GM12878 (cell line): ENCODE measurements at regions not wholly inside any gene's neighbourhood (a gene's known extent, or its start where the extent isn't known, plus 50 kb on each side); places are given as distances from the start of the nearest gene placed in this dataset.
A peak's percentile ranks its signal among the peaks of the same experiment; 100 is the strongest.

ENCODE experiments used
- ATAC-seq: fragments of 200-7000 bp; cut with Tn5 transposase; 3 replicates; pipeline ENCODE4 v1.9.1; 2020; ENCODE audit warnings: mild to moderate bottlenecking, moderate library complexity
- BruUV-seq: library from RNA; stranded (reverse); fragments of 400-500 nt; replicated peaks from 2 replicates; lab custom pipeline; 2021; lab: Mats Ljungman, UMichigan
- CTCF ChIA-PET: fragments of 300-600 bp; sonication (Branson Sonifier 250); formaldehyde crosslinking; extraction: SDS; loops from one replicate; lab custom pipeline; 2021; ENCODE audit warnings: inconsistent platforms; lab: Yijun Ruan, JAX
- POLR2A ChIA-PET: fragments of 350-600 bp; formaldehyde crosslinking; extraction: SDS; loops from one replicate; lab custom pipeline; 2021; ENCODE audit warnings: inconsistent platforms; lab: Charles Lee
- RAD21 ChIA-PET: fragments of 300-600 bp; sonication (Branson Sonifier 250); formaldehyde crosslinking; loops from one replicate; lab custom pipeline; 2023; ENCODE audit warnings: antibody characterized with exemption; ENCODE audit not compliant: unreplicated experiment; lab: Charles Lee
- SMC1A ChIA-PET: fragments of 300-600 bp; sonication (Branson Sonifier 250); formaldehyde crosslinking; loops from one replicate; lab custom pipeline; 2023; ENCODE audit not compliant: unreplicated experiment, uncharacterized antibody; lab: Charles Lee
- DNase-seq: peaks from one replicate; pipeline ENCODE4 v3.0.0-alpha.2; 2011; ENCODE audit warnings: low read depth, low spot score
- FAIRE-seq: peaks from 3 replicates; lab custom pipeline; 2011; peaks lifted over from hg19 to GRCh38; lab: Jason Lieb, UNC
- H2AFZ ChIP-seq: 2 replicates; pipeline ENCODE4 v1.6.0; 2011; ENCODE audit warnings: low read depth, low read length, control low read depth; ENCODE audit not compliant: control insufficient read depth
- H3K27ac ChIP-seq: 2 replicates; pipeline ENCODE4 v1.5.1; 2011; ENCODE audit warnings: control low read depth; ENCODE audit not compliant: control insufficient read depth, insufficient read depth
- H3K27me3 ChIP-seq, 2 experiments: replicated peaks in 1 of 2; 2 replicates each; pipeline versions ENCODE4 v1.6.0 to v1.6.1; 2011; ENCODE audit warnings: low read length in 1 of 2; ENCODE audit not compliant: control insufficient read depth in 2 of 2, insufficient read depth in 2 of 2
- H3K36me3 ChIP-seq, 2 experiments: 2 replicates each; pipeline ENCODE4 v1.5.1; 2011; ENCODE audit warnings: low read length in 1 of 2; ENCODE audit not compliant: control insufficient read depth in 2 of 2, insufficient read depth in 2 of 2
- H3K4me1 ChIP-seq: 2 replicates; pipeline ENCODE4 v1.6.1; 2011; ENCODE audit warnings: mild to moderate bottlenecking, low read length, moderate library complexity, mixed read lengths; ENCODE audit not compliant: control insufficient read depth, insufficient read depth
- H3K4me2 ChIP-seq: 2 replicates; pipeline ENCODE4 v1.6.0; 2011; ENCODE audit warnings: control low read depth; ENCODE audit not compliant: control insufficient read depth, insufficient read depth
- H3K4me3 ChIP-seq: fragments of 200-600 bp; sonication (generic); 2 replicates; pipeline ENCODE4 v1.5.1; 2016
- H3K79me2 ChIP-seq: 2 replicates; pipeline ENCODE4 v1.6.0; 2011; ENCODE audit warnings: low read length; ENCODE audit not compliant: control insufficient read depth, insufficient read depth
- H3K9ac ChIP-seq: 2 replicates; pipeline ENCODE4 v1.8.0; 2011; ENCODE audit warnings: low read length, control low read depth, mixed read lengths; ENCODE audit not compliant: control insufficient read depth, insufficient read depth
- H3K9me3 ChIP-seq: replicated peaks from 3 replicates; pipeline ENCODE4 v1.5.1; 2011; ENCODE audit warnings: mild to moderate bottlenecking, low read length; ENCODE audit not compliant: control insufficient read depth, insufficient read depth
- H4K20me1 ChIP-seq: 2 replicates; pipeline ENCODE4 v1.6.0; 2011; ENCODE audit not compliant: control insufficient read depth, insufficient read depth
- ATF2 ChIP-seq: IDR thresholded peaks from 2 replicates; pipeline ENCODE4 v1.6.1; 2012; ENCODE audit warnings: low read length, inconsistent platforms
- BACH1 ChIP-seq: fragments of 450-650 bp; IDR thresholded peaks from 2 replicates; pipeline ENCODE4 v1.6.1; 2017; ENCODE audit warnings: mild to moderate bottlenecking, borderline replicate concordance
- BCL11A ChIP-seq: IDR thresholded peaks from 2 replicates; pipeline ENCODE4 v1.6.1; 2011; ENCODE audit warnings: low read depth, low read length
- BRCA1 ChIP-seq: IDR thresholded peaks from 2 replicates; pipeline ENCODE4 v1.6.1; 2011; ENCODE audit warnings: low read depth, low read length, improper control_type of control experiment
- CBX3 ChIP-seq: fragments of 200-600 bp; sonication (generic); IDR thresholded peaks from 2 replicates; pipeline ENCODE4 v1.6.1; 2016; ENCODE audit warnings: low read depth, borderline replicate concordance
- CTCF ChIP-seq, 3 experiments: IDR thresholded peaks in 2 of 3; conservative IDR thresholded peaks in 1 of 3; 2 replicates each; pipeline ENCODE4 v1.5.1; 2011; ENCODE audit warnings: low read depth in 3 of 3, low read length in 3 of 3, mild to moderate bottlenecking in 3 of 3, control low read depth in 2 of 3, moderate library complexity in 2 of 3, inconsistent platforms in 1 of 3, mixed read lengths in 1 of 3; ENCODE audit not compliant: control insufficient read depth in 2 of 3, insufficient read depth in 1 of 3; ENCODE audit errors: extremely low read depth in 1 of 3
- IKZF2 ChIP-seq, 2 experiments: fragments of 450-650 bp; IDR thresholded peaks; 2 replicates each; pipeline ENCODE4 v1.6.1; 2017; ENCODE audit warnings: mild to moderate bottlenecking in 2 of 2, moderate library complexity in 2 of 2
- KLF5 ChIP-seq: fragments of 450-650 bp; IDR thresholded peaks from 2 replicates; pipeline ENCODE4 v1.6.1; 2014; ENCODE audit warnings: mild to moderate bottlenecking; ENCODE audit not compliant: partially characterized antibody
- LARP7 ChIP-seq: fragments of 450-650 bp; IDR thresholded peaks from 2 replicates; pipeline ENCODE4 v1.6.1; 2017; ENCODE audit warnings: mild to moderate bottlenecking
- MTA2 ChIP-seq: fragments of 450-650 bp; IDR thresholded peaks from 2 replicates; pipeline ENCODE4 v1.6.1; 2016; ENCODE audit warnings: low read depth, mild to moderate bottlenecking, moderate library complexity
- MTA3 ChIP-seq: IDR thresholded peaks from 2 replicates; pipeline ENCODE4 v1.6.1; 2012; ENCODE audit warnings: low read length, inconsistent platforms, borderline replicate concordance
- MYC ChIP-seq: IDR thresholded peaks from 2 replicates; pipeline ENCODE4 v1.6.1; 2011; ENCODE audit warnings: mild to moderate bottlenecking, low read length, moderate library complexity, inconsistent platforms; ENCODE audit not compliant: insufficient read depth, insufficient replicate concordance, insufficient read length, severe bottlenecking
- NRF1 ChIP-seq: conservative IDR thresholded peaks from 2 replicates; pipeline ENCODE4 v1.6.1; 2011; ENCODE audit warnings: mild to moderate bottlenecking, low read depth, low read length, improper control_type of control experiment
- RAD51 ChIP-seq: fragments of 450-650 bp; IDR thresholded peaks from 2 replicates; pipeline ENCODE4 v1.6.1; 2016; ENCODE audit warnings: moderate library complexity, mild to moderate bottlenecking, inconsistent platforms
- RELA ChIP-seq: fragments of 450-650 bp; IDR thresholded peaks from 2 replicates; pipeline ENCODE4 v1.8.0; 2014; ENCODE audit warnings: borderline replicate concordance; ENCODE audit not compliant: partially characterized antibody
- SUZ12 ChIP-seq: fragments of 200-600 bp; sonication (generic); IDR thresholded peaks from one replicate; pipeline ENCODE4 v1.6.1; 2018; ENCODE audit warnings: antibody characterized with exemption, mild to moderate bottlenecking; ENCODE audit not compliant: unreplicated experiment
- TBL1XR1 ChIP-seq: IDR thresholded peaks from 2 replicates; pipeline ENCODE4 v1.6.1; 2012; ENCODE audit warnings: low read depth, low read length, improper control_type of control experiment
- YBX1 ChIP-seq: fragments of 450-650 bp; IDR thresholded peaks from 2 replicates; pipeline ENCODE4 v1.6.1; 2016; ENCODE audit warnings: antibody characterized with exemption
- ZBTB4 ChIP-seq: fragments of 450-650 bp; formaldehyde crosslinking; IDR thresholded peaks from 2 replicates; pipeline ENCODE4 v1.4.0; 2022; ENCODE audit warnings: mild to moderate bottlenecking, moderate library complexity
- ZNF217 ChIP-seq: fragments of 450-650 bp; IDR thresholded peaks from 2 replicates; pipeline ENCODE4 v1.6.1; 2017; ENCODE audit warnings: antibody characterized with exemption, mild to moderate bottlenecking
- WGBS: methylation state at CpG from one replicate; pipeline ENCODE4 v1.1.6; 2016; ENCODE audit warnings: low lambda C conversion rate; ENCODE audit not compliant: insufficient replicate concordance, insufficient coverage; ENCODE audit errors: missing lambda C conversion rate; 5-methylcytosine and 5-hydroxymethylcytosine counted together
- in situ Hi-C: fragments of 300-500 bp; cut with MboI; formaldehyde crosslinking; loops from 9 replicates; pipeline ENCODE4 v1.14.3; 2018; ENCODE audit warnings: mixed read lengths
- intact Hi-C: fragments of 100-400 bp; cut with micrococcal nuclease; formaldehyde crosslinking; loops from one replicate; pipeline ENCODE4 v1.14.2; 2022; ENCODE audit not compliant: unreplicated experiment

- SMC1A ChIA-PET, result no interaction called here
- Histone ChIP-seq H3K79me2 (no peaks in the 10 kb centered on the region), H3K9me3 (peaks cover 15% of the 10 kb centered on the region), H3K4me1 (peaks cover 20% of the 10 kb centered on the region), H3K27me3 (no peaks in the 10 kb centered on the region), H4K20me1 (no peaks in the 10 kb centered on the region), H3K4me3 (no peak overlapping the region; the same call in 1 of the 2 replicates), H3K27ac (peak overlapping the region; percentile 22; the same call in 1 of the 2 replicates), H3K9ac (no peak overlapping the region), H3K36me3 (no peaks in the 10 kb centered on the region), H2AFZ (no peak overlapping the region), H3K4me2 (peak overlapping the region; percentile 60; the same call in 1 of the 2 replicates)
- in situ Hi-C loops, result no loop called here
- BruUV-seq, result no TSS peak
- FAIRE-seq, result peak; percentile 75
- CTCF ChIA-PET, result interaction anchor here (0.6 kb wide), 1 partner anchor 291 kb away, joined by 3 read pairs; no protein-coding TSS in a partner anchor
- intact Hi-C loops, result no loop called here
- RAD21 ChIA-PET, result interaction anchor here (0.6 kb wide), 1 partner anchor 287 kb away, joined by 3 read pairs; no protein-coding TSS in a partner anchor
- peak; percentile 65 for ATAC-seq
- 19% methylated on average over 5 of the region's 5 CpGs for WGBS
- POLR2A ChIA-PET, result no interaction called here
- no peak for DNase-seq
- no peak for TF ChIP-seq TBL1XR1
- TF ChIP-seq LARP7, result 0 out of 2 replicates have a peak, but pooled peaks have one; percentile 33
- TF ChIP-seq ZBTB4 (CRISPR knock-in tag), result no peak
- no peak for TF ChIP-seq MYC
- TF ChIP-seq CTCF (IDR thresholded peaks at IDR 0.05 in 2 of 3, conservative IDR thresholded peaks at IDR 0.05 in 1 of 3; ENCODE audit: control insufficient read depth in 2 of 3, extremely low read depth in 1 of 3, insufficient read depth in 1 of 3, low read depth in 3 of 3, low read length in 3 of 3), result no peak
- TF ChIP-seq IKZF2 (IDR thresholded peaks at IDR 0.05), result peak in 1 of 2 experiments; percentile 40; a peak in 2 of 4 replicates
- no peak for TF ChIP-seq KLF5
- TF ChIP-seq MTA3, result peak; percentile 54; the same call in 1 of the 2 replicates
- no peak for TF ChIP-seq CBX3
- no peak; the same call in 1 of the 2 replicates for TF ChIP-seq ATF2
- TF ChIP-seq YBX1, result no peak
- no peak for TF ChIP-seq RELA
- no peak for TF ChIP-seq NRF1
- TF ChIP-seq RAD51, result no peak
- TF ChIP-seq BRCA1, result no peak
- no peak for TF ChIP-seq MTA2
- TF ChIP-seq SUZ12, result no peak
- TF ChIP-seq BCL11A, result 0 out of 2 replicates have a peak, but pooled peaks have one; percentile 14
- TF ChIP-seq BACH1, result no peak
- TF ChIP-seq ZNF217, result no peak
Measured at GRCh38 chr1:25106352-25106751, 126.0 kb downstream of the SYF2 start.
